ENCODE measurements at regions not wholly inside any gene's neighbourhood (a gene's known extent, or its start where the extent isn't known, plus 50 kb on each side); places are given as distances from the start of the nearest gene placed in this dataset.

GRCh38 chr1:115419571-115419970, 81.5 kb upstream of the NGF start:
- Histone ChIP-seq H3K4me3 (ENCODE audit: low read depth, low read length, poor library complexity, severe bottlenecking) (no peak overlapping the region), H3K4me1 (ENCODE audit: insufficient read depth, low read length, severe bottlenecking) (no peaks in the 10 kb centered on the region), H3K9me2 (ENCODE audit: low read depth, low read length) (no peaks in the 10 kb centered on the region), H3K36me3 (ENCODE audit: insufficient read depth, low read length) (no peaks in the 10 kb centered on the region), H3K4me2 (ENCODE audit: low read length) (no peak overlapping the region), H3K27ac (ENCODE audit: low read depth, low read length, poor library complexity, severe bottlenecking) (no peak overlapping the region), H3K9me3 (ENCODE audit: low read length) (no peaks in the 10 kb centered on the region), H2AFZ (ENCODE audit: low read length) (no peak overlapping the region), H3K9ac (ENCODE audit: low read length) (no peak overlapping the region), H3K79me2 (ENCODE audit: insufficient read depth, low read length) (no peaks in the 10 kb centered on the region), H4K20me1 (ENCODE audit: insufficient read depth, low read length) (no peaks in the 10 kb centered on the region), H3K27me3 (ENCODE audit: insufficient read depth, low read length) (no peaks in the 10 kb centered on the region), H3F3A (ENCODE audit: insufficient read depth, low read length) (no peaks in the 10 kb centered on the region)
- TF ChIP-seq CTCF (IDR thresholded peaks at IDR 0.05; ENCODE audit: low read length) (no peak), EZH2 (IDR thresholded peaks at IDR 0.05; ENCODE audit: borderline replicate concordance, low read length) (no peak)

GRCh38 chr1:115413621-115414020, 75.6 kb upstream of the NGF start:
- H3K9ac ChIP-seq (ENCODE audit: low read length): no peak overlapping the region
- no peak for TF ChIP-seq CTCF (IDR thresholded peaks at IDR 0.05; ENCODE audit: low read length)
- no peak for TF ChIP-seq EZH2 (IDR thresholded peaks at IDR 0.05; ENCODE audit: borderline replicate concordance, low read length)
- H3F3A ChIP-seq (ENCODE audit: insufficient read depth, low read length): no peaks in the 10 kb centered on the region
- no peaks in the 10 kb centered on the region for H3K27me3 ChIP-seq (ENCODE audit: insufficient read depth, low read length)
- no peaks in the 10 kb centered on the region for H3K9me3 ChIP-seq (ENCODE audit: low read length)
- H3K4me1 ChIP-seq (ENCODE audit: insufficient read depth, low read length, severe bottlenecking): no peaks in the 10 kb centered on the region
- H2AFZ ChIP-seq (ENCODE audit: low read length): no peak overlapping the region
- H4K20me1 ChIP-seq (ENCODE audit: insufficient read depth, low read length): no peaks in the 10 kb centered on the region
- H3K9me2 ChIP-seq (ENCODE audit: low read depth, low read length): no peaks in the 10 kb centered on the region
- H3K79me2 ChIP-seq (ENCODE audit: insufficient read depth, low read length): no peaks in the 10 kb centered on the region
- H3K27ac ChIP-seq (ENCODE audit: low read depth, low read length, poor library complexity, severe bottlenecking): no peak overlapping the region
- no peak overlapping the region for H3K4me2 ChIP-seq (ENCODE audit: low read length)
- H3K36me3 ChIP-seq (ENCODE audit: insufficient read depth, low read length): no peaks in the 10 kb centered on the region
- H3K4me3 ChIP-seq (ENCODE audit: low read depth, low read length, poor library complexity, severe bottlenecking): no peak overlapping the region

GRCh38 chr1:115413208-115413607, 75.2 kb upstream of the NGF start:
- H3K36me3 ChIP-seq (ENCODE audit: insufficient read depth, low read length): no peaks in the 10 kb centered on the region
- H3K27ac ChIP-seq (ENCODE audit: low read depth, low read length, poor library complexity, severe bottlenecking): no peak overlapping the region
- H3K9me2 ChIP-seq (ENCODE audit: low read depth, low read length): no peaks in the 10 kb centered on the region
- no peaks in the 10 kb centered on the region for H3K27me3 ChIP-seq (ENCODE audit: insufficient read depth, low read length)
- H3K4me2 ChIP-seq (ENCODE audit: low read length): no peak overlapping the region
- H3K4me3 ChIP-seq (ENCODE audit: low read depth, low read length, poor library complexity, severe bottlenecking): no peak overlapping the region
- TF ChIP-seq CTCF (IDR thresholded peaks at IDR 0.05; ENCODE audit: low read length): no peak
- no peak for TF ChIP-seq EZH2 (IDR thresholded peaks at IDR 0.05; ENCODE audit: borderline replicate concordance, low read length)
- no peaks in the 10 kb centered on the region for H4K20me1 ChIP-seq (ENCODE audit: insufficient read depth, low read length)
- no peaks in the 10 kb centered on the region for H3F3A ChIP-seq (ENCODE audit: insufficient read depth, low read length)
- H3K9me3 ChIP-seq (ENCODE audit: low read length): no peaks in the 10 kb centered on the region
- no peaks in the 10 kb centered on the region for H3K79me2 ChIP-seq (ENCODE audit: insufficient read depth, low read length)
- H3K9ac ChIP-seq (ENCODE audit: low read length): no peak overlapping the region
- H3K4me1 ChIP-seq (ENCODE audit: insufficient read depth, low read length, severe bottlenecking): no peaks in the 10 kb centered on the region
- no peak overlapping the region for H2AFZ ChIP-seq (ENCODE audit: low read length)

Measured in OCI-LY1 (cell line).